ENCODE measurements at regions not wholly inside any gene's neighbourhood (a gene's known extent, or its start where the extent isn't known, plus 50 kb on each side); places are given as distances from the start of the nearest gene placed in this dataset.
"Not testable (repeated sequence)": the region's sequence is repeated elsewhere in the genome, so short reads cannot be mapped to it uniquely, and the experiment has no call there.

DNA sequence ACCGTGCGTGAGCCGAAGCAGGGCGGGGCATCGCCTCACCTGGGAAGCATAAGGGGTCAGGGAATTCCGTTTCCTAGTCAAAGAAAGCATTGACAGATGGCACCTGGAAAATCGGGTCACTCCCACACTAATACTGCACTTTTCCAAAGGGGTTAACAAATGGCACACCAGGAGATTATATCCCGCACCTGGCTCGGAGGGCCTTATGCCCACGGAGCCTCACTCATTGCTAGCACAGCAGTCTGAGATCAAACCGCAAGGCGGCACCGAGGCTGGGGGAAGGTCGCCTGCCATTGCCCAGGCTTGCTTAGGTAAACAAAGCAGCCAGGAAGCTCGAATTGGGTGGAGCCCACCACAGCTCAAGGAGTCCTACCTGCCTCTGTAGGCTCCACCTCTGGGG is 1698.1 kb downstream of the TP53TG3F start:
- TF ChIP-seq, protein P1, sequence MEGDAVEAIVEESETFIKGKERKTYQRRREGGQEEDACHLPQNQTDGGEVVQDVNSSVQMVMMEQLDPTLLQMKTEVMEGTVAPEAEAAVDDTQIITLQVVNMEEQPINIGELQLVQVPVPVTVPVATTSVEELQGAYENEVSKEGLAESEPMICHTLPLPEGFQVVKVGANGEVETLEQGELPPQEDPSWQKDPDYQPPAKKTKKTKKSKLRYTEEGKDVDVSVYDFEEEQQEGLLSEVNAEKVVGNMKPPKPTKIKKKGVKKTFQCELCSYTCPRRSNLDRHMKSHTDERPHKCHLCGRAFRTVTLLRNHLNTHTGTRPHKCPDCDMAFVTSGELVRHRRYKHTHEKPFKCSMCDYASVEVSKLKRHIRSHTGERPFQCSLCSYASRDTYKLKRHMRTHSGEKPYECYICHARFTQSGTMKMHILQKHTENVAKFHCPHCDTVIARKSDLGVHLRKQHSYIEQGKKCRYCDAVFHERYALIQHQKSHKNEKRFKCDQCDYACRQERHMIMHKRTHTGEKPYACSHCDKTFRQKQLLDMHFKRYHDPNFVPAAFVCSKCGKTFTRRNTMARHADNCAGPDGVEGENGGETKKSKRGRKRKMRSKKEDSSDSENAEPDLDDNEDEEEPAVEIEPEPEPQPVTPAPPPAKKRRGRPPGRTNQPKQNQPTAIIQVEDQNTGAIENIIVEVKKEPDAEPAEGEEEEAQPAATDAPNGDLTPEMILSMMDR (optimal IDR thresholded peaks at IDR 0.05 in 1 of 3, IDR thresholded peaks at IDR 0.05 in 1 of 3, conservative IDR thresholded peaks at IDR 0.05 in 1 of 3; ENCODE audit: extremely low read depth in 1 of 3, insufficient read depth in 2 of 3, low read length in 3 of 3): not testable (repeated sequence)
- TF ChIP-seq EZH2 (IDR thresholded peaks at IDR 0.05; ENCODE audit: low read length): not testable (repeated sequence)

All from keratinocyte (primary cell).